ENCODE measurements at regions not wholly inside any gene's neighbourhood (a gene's known extent, or its start where the extent isn't known, plus 50 kb on each side); places are given as distances from the start of the nearest gene placed in this dataset.

DNA sequence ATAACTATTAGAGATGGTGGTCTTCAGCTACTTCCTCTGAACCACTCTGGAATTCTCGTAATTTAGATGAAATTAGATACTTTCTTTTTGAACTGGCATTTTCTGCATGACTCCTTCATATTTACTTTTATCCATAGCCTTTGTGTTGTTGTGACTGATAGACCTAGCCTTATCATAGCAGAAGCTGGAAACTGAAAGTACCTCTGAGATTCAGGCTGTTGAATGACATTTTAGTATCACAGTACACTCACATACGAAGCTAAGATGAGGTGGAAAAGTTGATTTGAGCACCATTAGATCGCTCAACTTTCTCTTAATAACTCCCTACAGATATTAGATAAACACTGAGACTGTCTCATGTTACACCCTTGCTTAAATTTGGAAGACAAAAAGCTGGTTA lies 525.1 kb upstream of the FBXO33 start:
- TF ChIP-seq, protein P1, sequence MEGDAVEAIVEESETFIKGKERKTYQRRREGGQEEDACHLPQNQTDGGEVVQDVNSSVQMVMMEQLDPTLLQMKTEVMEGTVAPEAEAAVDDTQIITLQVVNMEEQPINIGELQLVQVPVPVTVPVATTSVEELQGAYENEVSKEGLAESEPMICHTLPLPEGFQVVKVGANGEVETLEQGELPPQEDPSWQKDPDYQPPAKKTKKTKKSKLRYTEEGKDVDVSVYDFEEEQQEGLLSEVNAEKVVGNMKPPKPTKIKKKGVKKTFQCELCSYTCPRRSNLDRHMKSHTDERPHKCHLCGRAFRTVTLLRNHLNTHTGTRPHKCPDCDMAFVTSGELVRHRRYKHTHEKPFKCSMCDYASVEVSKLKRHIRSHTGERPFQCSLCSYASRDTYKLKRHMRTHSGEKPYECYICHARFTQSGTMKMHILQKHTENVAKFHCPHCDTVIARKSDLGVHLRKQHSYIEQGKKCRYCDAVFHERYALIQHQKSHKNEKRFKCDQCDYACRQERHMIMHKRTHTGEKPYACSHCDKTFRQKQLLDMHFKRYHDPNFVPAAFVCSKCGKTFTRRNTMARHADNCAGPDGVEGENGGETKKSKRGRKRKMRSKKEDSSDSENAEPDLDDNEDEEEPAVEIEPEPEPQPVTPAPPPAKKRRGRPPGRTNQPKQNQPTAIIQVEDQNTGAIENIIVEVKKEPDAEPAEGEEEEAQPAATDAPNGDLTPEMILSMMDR (IDR thresholded peaks at IDR 0.05) = no peak
- TF ChIP-seq EP300 (IDR thresholded peaks at IDR 0.05) = no peak
